HG03558 (cell line): ENCODE measurements at regions not wholly inside any gene's neighbourhood (a gene's known extent, or its start where the extent isn't known, plus 50 kb on each side); places are given as distances from the start of the nearest gene placed in this dataset.
"Not testable (repeated sequence)": the region's sequence is repeated elsewhere in the genome, so short reads cannot be mapped to it uniquely, and the experiment has no call there.

Source experiments
- ATAC-seq: cut with Tn5 transposase; IDR thresholded peaks from one replicate; pipeline ENCODE4 v1.9.1; 2021; ENCODE audit warnings: moderate number of reproducible peaks; ENCODE audit not compliant: unreplicated experiment; ENCODE audit errors: extremely low read depth

DNA sequence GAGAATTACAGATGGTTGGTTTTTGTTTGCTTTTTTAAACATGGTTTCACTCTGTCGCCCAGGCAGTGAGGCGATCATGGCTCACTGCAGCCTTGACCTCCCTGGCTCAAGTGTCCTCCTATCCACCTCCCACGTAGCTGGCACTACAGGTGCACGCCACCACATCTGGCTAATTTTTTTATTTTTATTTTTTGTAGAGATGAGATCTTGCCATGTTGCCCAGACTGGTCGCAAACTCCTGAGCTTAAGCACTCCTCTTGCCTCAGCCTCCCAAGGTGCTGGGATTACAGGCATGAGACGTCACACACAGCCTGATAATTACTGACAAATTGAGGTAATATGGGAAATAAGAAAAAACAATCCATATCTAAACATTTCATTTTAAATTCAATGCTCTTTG, 110.5 kb upstream of the ZSWIM2 start:
- ATAC-seq: no peak

DNA sequence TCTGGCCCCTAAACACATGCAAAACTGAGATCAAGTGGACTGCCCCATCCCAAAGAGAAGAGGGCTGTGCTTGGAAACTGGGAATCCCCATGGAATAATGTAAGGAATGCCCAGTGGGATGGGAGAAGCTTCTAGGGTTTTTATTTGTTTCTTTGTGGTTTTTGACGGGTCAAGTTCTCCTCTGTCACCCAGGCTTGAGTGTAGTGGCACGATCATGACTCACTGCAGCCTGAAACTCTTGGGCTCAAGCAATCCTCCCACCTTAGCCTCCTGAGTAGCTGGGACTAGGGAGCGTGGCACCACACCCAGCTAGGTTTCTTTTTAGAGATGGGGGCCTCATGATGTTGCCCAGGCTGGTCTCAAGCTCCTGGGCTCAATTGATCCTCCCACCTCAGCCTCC, 101.7 kb upstream of the ZSWIM2 start:
- no peak for ATAC-seq

DNA sequence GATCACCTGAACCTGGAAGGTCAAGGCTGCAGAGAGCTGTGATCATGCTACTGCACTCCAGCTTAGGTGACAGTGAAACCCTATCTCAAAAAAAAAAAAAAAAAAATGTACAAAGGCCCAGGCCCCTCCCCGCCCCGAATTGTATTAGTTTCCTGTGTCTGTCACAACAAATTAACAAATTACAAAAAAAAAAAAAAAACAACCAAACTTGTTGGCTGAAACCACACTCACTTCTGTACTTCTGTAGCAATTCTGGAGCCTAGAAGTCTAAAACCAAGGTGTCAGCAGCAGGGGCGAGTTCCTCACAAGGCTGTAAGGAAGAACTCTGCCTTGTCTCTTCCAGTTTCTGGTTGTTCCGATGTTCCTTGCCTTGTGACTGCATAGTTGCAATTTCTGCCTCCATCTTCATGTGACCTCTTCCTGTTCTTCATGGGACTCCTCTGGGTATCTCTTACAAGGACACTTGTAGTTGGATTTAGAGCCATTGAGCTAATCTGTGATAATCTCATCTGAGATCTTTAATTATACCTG, 100.8 kb upstream of the ZSWIM2 start:
- no peak for ATAC-seq

DNA sequence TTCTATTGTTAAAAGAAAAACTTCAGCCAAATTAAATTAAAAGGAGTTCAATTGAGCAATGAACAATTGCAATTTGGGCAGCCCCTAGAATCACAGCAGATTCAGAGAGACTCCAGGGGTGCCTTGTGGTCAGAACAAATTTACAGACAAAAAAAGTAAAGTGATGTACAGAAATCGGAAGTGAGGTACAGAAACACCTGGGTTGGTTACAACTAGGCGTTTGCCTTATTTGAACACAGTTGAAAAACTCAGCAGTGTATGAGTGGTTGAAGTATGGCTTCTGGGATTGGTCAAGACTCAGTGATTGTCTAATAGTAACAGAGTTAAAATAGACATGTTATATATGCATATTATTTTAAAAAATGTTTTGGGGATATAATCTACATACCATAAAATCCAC, 98.5 kb upstream of the ZSWIM2 start:
- no peak for ATAC-seq

DNA sequence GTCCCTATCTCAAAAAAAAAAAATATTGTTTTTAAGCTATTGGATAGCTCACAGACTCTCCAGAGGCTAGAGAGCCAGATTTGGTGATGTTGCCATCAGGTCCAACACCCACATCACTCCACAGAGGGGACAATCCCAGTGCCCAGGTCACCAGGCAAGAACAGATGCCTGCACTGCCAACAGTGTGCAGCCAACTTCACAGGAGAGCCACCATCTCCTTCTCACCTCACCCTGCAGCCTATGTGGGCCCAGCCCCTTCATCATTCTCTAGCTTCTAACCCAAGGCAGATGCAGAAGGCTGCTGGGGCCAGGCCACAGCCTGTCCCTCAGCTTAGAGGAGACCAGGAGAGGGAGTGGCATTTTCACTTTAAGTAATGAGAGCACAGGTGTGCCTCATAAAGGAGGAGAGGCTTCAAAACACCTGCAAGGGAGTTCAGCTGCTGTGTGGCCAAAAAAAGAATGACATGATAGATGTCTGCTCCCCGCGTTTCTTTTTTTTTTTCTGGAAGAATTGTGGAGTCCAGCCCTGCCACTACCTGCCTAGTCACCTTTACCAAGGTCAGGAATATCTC, 98.0 kb upstream of the ZSWIM2 start:
- no peak for ATAC-seq

DNA sequence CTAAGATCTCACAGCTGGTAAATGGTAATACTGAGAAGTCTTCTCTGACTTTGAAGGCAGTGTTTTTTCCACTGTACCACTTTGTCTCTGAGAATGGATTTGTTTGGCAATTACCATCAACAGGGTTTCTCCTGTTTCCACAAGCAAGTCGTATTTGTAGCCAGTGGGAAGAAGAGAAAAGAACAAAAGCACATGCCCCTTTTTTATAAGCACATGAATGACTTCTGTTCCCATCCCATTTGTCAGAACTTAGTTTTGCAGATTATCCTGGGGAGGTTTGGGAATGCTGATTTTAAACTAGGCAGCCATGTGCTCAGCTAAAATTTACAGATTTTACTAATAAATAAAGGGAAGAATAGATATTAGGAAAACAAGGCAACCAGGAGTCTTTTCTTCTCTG, 92.9 kb upstream of the ZSWIM2 start:
- ATAC-seq: no peak

DNA sequence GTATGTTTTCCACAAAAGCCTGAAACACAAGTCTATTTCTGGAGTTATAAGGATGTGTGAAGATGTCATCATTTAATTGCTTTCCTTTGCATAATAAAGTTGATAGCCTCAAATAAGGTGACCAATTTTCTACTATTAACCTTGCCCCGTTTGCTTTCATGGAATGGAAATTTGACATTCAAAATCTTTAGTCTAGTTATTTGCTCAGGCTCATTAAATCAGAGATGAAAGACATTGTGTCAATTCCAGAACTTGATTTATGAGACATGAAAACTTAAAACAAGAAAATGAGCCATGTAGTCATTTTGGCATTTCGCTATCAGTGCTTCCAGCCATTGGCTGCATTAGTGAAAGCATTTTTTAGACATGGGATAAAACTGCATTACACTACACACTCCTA, 91.5 kb upstream of the ZSWIM2 start:
- ATAC-seq: no peak

DNA sequence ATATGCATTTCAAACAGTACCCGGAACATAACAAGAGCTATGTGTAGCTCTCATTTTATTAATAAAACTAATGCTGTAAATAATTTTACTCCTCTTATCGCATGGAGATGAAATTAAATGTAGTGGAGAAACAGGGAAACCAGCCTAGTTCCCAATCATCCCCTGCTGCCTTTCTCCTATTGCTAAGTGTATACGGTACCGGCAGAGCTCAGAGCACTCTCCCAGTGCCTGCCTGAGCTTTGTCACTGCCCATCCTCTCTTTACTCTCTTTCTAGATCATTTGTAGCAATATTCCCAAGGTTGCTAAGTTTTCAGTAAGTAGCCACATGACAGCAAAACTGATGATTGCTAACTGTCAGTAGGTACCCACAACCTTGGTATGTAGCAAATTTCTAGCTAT, 85.5 kb upstream of the ZSWIM2 start:
- no peak for ATAC-seq

DNA sequence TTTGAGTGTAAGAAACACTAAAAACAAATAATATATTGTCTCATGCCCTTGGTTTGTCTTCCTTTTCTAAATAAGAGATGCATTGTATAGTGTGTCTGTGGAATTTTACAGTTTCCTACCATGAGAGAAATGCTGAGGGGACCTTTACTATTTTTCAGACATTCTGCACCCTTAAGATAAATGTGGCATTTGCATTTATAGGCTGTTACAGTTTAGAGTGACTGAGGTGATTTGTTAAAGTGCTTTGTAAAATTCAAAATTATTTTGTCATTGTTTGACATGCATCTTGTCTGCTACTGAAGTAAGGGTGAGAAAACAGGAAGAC, 78.9 kb upstream of the ZSWIM2 start:
- no peak for ATAC-seq

DNA sequence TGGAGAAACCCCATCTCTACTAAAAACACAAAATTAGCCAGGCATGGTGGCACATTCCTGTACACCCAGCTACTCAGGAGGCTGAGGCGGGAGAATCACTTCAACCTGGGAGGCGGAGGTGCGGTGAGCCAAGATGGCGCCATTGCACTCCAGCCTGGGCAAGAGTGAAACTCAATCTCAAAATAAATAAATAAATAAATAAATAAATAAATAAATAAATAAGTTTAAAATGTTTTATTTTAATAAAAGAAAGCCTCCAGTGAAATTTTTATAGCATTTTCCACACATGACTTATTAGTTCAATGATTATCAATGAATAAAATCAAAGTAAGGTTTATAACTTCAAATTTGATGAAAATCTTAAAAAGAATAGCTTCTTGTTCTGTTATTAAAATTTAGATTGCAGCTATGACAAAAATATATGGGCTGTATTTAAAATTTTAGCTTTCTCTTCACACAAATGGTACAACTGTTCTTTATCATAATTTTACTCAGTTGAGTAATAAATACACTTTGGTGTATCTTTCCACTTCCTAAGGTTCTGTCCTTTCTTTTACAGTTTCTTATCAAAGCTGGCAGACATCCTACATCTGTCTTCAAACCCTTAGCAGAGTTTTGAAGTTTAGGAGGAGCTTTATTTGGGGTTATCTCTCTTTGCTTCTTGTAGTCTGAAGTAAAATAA, 78.4 kb upstream of the ZSWIM2 start:
- ATAC-seq: no peak

DNA sequence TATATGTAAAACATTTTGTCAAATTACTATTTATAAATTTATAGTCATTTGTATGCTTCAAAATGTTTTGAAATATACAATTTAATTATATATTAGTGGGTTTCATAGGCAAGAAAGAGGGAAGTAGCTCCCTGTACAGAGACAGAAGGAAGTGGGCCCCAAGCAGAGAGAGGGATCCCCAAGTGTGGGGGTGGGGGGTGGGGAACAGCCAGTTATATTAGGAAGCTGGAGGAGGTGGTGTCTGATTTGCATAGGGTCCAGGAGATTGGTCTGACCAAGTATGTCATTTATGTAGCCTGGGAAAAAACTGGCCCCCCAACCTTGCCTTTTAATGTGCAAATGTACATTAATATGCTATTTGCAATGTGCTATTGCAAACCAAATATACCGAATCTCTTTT, 76.5 kb upstream of the ZSWIM2 start:
- ATAC-seq: no peak

DNA sequence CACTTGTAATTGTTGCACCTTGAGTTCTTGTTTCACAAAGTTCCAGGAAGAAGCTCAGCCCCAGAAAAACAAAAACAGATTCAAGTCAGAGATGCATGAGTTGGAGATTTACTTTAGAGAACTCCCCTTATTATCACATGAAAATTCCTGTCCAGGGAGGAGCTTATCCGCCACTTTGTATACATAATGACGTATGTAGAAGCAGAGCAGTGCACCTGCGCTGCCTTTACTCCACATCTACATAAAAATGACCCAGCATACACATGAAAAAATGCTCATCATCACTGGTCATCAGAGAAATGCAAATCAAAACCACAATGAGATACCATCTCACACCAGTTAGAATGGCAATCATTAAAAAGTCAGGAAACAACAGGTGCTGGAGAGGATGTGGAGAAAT, 73.3 kb upstream of the ZSWIM2 start:
- ATAC-seq: not testable (repeated sequence)

DNA sequence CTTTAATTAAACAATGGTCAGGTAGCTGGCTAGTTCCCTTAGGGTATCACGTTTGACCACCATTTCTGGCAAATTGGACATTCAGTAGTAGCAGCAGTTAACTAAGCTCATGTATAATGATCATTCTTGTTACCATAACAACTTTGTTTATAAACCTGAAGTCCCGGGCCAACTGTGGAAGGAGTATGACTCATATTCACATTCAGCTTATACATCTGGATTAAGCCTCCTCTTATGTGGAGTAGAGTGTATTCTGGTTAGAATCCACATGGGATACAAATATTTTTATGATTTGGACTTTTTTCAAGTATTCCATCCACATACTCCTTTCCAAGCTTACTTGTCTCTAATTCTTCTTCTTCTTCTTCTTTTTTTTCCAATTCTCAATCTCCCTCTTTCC, 70.3 kb upstream of the ZSWIM2 start:
- ATAC-seq: no peak

DNA sequence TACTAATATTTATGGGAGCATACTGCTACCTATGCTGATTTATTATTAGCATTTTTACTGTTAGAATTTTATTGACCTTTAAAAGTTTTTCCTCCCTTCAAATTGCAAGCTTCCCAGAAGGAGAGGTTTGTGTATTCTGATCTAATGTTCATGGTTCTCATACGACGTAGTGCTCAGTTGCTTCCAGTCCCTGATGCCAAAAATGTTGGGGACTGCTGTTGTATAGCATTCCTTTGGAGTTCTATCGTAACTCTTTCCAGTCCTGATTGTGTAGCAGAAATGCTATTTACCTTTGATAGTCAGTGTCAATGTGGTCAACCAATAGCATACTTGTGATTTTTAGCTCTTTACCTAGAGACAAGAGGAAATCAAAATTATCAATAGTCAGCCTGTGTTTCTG, 69.5 kb upstream of the ZSWIM2 start:
- ATAC-seq: no peak

DNA sequence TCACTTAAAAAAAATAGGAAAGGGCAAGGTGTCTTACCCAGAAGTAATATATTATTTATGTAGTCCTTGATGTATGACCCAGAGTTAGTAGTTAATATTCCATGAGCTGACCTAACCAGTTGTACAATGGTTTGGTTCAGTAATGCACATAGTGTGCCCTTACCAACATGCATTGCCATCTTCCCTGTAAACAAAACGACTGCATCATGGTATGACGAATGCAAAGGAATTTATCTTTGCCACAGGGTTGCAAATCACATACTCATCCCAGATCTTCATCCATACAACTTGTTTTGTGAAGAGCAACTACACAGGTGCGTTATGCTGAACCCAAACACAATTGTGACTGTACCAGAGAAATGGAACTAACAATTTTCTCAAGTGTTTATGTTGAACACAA, 68.9 kb upstream of the ZSWIM2 start:
- no peak for ATAC-seq

DNA sequence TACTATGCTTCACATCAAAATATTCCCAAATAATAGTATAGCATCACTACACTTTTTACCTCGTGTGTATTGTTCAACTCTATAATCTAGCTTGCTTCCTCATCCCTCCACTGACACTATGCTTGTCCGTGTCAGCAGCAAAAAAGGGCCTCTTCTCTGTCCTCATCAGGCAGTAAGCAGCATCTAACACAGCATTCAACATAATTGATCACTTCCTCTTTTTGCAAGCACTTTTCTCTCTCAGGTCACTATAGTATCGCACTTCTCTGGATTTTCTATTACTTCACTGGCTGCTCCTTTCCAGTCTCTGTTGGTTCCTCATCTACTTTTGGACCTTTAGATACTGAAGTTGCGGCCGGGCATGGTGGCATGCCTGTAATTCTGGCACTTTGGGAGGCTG, 64.9 kb upstream of the ZSWIM2 start:
- ATAC-seq: peak; percentile 93

DNA sequence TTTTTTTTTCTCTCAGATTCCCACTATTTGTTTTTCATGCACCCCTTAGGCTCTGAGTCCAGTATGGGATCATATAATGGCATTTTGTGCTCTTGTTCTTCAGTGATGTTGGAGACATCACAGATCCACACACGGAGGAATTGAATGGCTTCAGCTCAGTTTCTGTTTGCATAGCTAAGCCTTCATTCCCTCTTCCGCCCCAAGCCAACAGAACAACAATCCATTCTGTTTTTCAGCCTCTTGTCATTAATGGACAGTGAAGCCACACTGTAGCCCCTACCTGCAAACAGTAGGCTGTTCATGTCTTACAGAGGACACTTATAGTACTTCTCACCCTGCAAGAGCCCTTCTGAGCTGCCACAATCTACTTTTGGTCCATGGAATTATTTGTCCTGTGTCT, 64.0 kb upstream of the ZSWIM2 start:
- ATAC-seq: no peak

DNA sequence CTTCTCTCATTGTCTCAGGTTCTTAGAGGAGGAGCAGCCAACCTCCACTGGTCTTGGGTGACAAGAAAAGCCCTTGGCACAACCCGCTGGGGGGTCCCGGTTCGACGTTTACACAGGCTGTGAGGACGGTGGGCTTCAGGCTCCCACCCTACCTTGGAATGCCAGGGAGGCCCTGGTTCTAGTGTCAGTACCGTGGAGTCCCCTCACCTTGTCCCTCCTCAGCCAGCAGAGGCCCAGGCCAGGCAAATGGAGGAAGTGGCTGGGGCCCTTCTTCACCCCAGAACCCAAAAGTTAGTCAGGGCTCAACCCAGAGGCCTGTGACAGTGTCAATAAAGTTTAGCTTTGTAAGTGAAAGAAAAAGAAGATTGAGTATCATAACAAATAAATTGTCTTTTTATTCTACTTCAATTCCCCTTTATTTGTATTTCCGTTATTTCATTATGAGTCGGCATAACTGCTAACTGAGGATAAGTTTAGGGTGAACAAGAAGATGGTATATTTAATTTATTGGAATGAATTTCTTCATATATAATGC, 62.6 kb upstream of the ZSWIM2 start:
- ATAC-seq: no peak

DNA sequence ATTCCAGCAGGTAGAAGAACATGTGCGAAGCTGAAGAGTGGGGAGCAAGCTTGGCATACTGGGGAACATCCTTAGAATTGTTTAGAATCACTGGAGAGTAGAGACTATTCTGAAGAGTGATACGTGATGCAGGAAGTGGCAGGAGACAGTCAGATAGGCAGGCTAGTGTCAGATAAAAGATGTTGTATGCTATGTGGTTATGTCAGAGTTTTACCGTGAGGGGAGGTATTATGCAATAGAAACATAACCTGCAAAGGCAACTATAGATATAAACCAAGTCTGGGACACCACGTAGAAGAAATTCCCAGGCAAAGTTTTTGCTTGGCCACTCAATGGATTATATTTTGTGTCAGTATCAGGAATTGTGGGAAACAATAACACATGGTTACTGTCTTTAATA, 62.0 kb upstream of the ZSWIM2 start:
- no peak for ATAC-seq

DNA sequence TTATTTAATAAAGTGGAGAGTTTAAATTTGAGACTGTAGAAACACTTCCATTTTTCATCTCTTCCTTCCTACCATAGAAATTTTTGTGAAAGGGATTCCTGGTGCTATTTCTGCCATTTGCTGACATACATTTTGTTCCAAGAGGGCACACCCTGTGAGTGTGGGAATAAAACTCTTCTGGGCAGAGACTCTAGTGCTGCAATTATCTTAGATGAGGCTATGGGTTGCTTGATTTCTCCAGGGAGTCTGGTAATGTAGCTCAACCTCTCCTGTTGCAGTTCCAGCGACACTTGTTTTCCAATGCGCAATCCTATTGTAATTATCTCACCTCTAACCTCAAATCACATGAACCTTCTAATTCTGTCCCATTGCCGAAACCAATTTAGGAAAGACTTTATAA, 60.1 kb upstream of the ZSWIM2 start:
- no peak for ATAC-seq

DNA sequence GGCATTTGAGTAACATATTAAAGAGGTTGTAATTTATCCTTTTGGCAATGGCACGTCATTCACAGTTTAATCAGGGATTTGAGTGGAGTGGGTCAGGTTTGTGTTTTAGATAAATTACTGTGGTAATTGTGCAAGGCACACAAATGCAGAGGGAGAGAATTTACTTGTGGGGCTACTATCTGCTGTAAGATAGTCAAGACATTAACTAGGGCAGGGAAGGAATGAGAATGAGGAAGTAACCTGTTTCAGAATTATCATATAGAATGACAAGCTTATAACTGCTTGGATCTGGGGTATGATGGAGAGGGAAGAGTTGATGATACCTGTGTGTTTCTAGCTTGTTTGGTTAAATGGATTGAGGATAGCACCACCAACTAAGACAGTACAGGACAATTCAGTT, 58.9 kb upstream of the ZSWIM2 start:
- no peak for ATAC-seq

DNA sequence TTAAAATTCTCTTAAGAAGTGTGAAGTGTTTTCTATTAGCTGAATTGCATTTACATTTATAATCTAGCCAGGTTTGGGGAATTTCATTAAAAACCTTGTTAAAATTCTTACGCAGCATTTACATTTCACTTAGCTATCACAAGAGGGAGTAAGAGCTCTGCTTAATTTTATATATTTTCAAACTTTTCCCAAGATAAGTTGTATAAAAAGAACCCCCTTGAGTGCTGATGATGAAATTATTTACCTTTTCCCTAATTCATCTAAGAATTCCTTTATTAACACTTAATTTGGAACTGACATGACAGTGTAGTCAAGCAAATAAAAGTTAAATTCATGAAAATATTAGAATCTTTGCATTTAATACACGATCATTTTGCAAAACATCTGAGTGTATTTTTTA, 54.2 kb upstream of the ZSWIM2 start:
- no peak for ATAC-seq
